Endothelial cell of umbilical vein (primary cell): ENCODE measurements at regions not wholly inside any gene's neighbourhood (a gene's known extent, or its start where the extent isn't known, plus 50 kb on each side); places are given as distances from the start of the nearest gene placed in this dataset.

Experiments
- BruUV-seq: library from RNA; stranded (reverse); fragments of 400-500 nt; replicated peaks from 2 replicates; lab custom pipeline; 2021; lab: Mats Ljungman, UMichigan
- CTCF ChIA-PET: fragments of 300-600, 350-600 bp; sonication (Branson Sonifier 250); formaldehyde crosslinking; loops from one replicate; lab custom pipeline; 2021; ENCODE audit warnings: antibody characterized with exemption, inconsistent platforms; lab: Charles Lee
- POLR2A ChIA-PET: fragments of 300-600, 350-600 bp; sonication (Branson Sonifier 250); formaldehyde crosslinking; loops from one replicate; lab custom pipeline; 2021; ENCODE audit warnings: antibody characterized with exemption, inconsistent platforms; lab: Charles Lee
- DNase-seq: peaks from one replicate; pipeline ENCODE4 v3.0.0-alpha.2; 2011; ENCODE audit warnings: low read depth, low spot score
- FAIRE-seq: peaks from 2 replicates; lab custom pipeline; 2011; peaks lifted over from hg19 to GRCh38; lab: Jason Lieb, UNC
- H2AFZ ChIP-seq: 2 replicates; pipeline ENCODE4 v1.6.0; 2012; ENCODE audit warnings: low read depth, low read length, control low read depth, inconsistent platforms
- H3K27ac ChIP-seq: 2 replicates; pipeline ENCODE4 v1.5.1; 2011; ENCODE audit warnings: low read depth, mild to moderate bottlenecking, control low read depth, low read length, moderate library complexity; ENCODE audit not compliant: insufficient read depth
- H3K27me3 ChIP-seq, 2 experiments: 2 replicates each; pipeline versions ENCODE4 v1.6.0 to v1.6.1; 2011; ENCODE audit warnings: low read length in 2 of 2, mixed read lengths in 1 of 2; ENCODE audit not compliant: control insufficient read depth in 2 of 2, insufficient read depth in 2 of 2
- H3K36me3 ChIP-seq, 2 experiments: 2 replicates in 1 of 2; 3 replicates in 1 of 2; pipeline ENCODE4 v1.5.1; 2011; ENCODE audit warnings: low read length in 2 of 2, mild to moderate bottlenecking in 1 of 2, moderate library complexity in 1 of 2; ENCODE audit not compliant: control insufficient read depth in 2 of 2, insufficient read depth in 2 of 2; ENCODE audit errors: extremely low read depth in 1 of 2
- H3K4me1 ChIP-seq: 3 replicates; pipeline ENCODE4 v1.5.1; 2011; ENCODE audit warnings: mild to moderate bottlenecking, low read length; ENCODE audit not compliant: control insufficient read depth, insufficient read depth; ENCODE audit errors: extremely low read depth
- H3K4me2 ChIP-seq: 2 replicates; pipeline ENCODE4 v1.6.1; 2011; ENCODE audit warnings: low read length, control low read depth, mixed read lengths; ENCODE audit not compliant: insufficient read depth
- H3K4me3 ChIP-seq, 3 experiments: fragments of 200-600 bp in 1 of 3; sonication (generic), shearing (Covaris generic) in 1 of 3; replicated peaks in 1 of 3; 2 replicates each; pipeline ENCODE4 v1.5.1; 2011 to 2016; ENCODE audit warnings: control low read depth in 3 of 3, low read length in 3 of 3, mild to moderate bottlenecking in 2 of 3, inconsistent platforms in 1 of 3, low read depth in 1 of 3, moderate library complexity in 1 of 3; ENCODE audit not compliant: insufficient read depth in 1 of 3
- H3K79me2 ChIP-seq: 2 replicates; pipeline ENCODE4 v1.6.0; 2012; ENCODE audit warnings: low read length, inconsistent platforms; ENCODE audit not compliant: control insufficient read depth, insufficient read depth
- H3K9ac ChIP-seq: replicated peaks from 2 replicates; pipeline ENCODE3; 2011; ENCODE audit warnings: low read length, control low read depth; ENCODE audit not compliant: insufficient read depth; ENCODE audit errors: extremely low read depth
- H3K9me1 ChIP-seq: replicated peaks from 3 replicates; pipeline ENCODE4 v1.6.0; 2011; ENCODE audit warnings: mild to moderate bottlenecking, low read length; ENCODE audit not compliant: control insufficient read depth, insufficient read depth; ENCODE audit errors: extremely low read depth
- H3K9me3 ChIP-seq: replicated peaks from 2 replicates; pipeline ENCODE4 v1.5.1; 2012; ENCODE audit warnings: low read length, inconsistent platforms; ENCODE audit not compliant: control insufficient read depth, insufficient read depth
- H4K20me1 ChIP-seq: replicated peaks from 2 replicates; pipeline ENCODE3; 2011; ENCODE audit warnings: mild to moderate bottlenecking, low read length; ENCODE audit not compliant: control insufficient read depth, insufficient read depth; ENCODE audit errors: extremely low read depth
- EZH2 ChIP-seq: IDR thresholded peaks from 2 replicates; pipeline ENCODE4 v1.6.1; 2012; ENCODE audit warnings: borderline replicate concordance, low read depth, mild to moderate bottlenecking, moderate library complexity, low read length, inconsistent platforms; ENCODE audit not compliant: severe bottlenecking
- FOS ChIP-seq: IDR thresholded peaks from 2 replicates; pipeline ENCODE4 v1.6.1; 2011; ENCODE audit warnings: mild to moderate bottlenecking, low read length, moderate library complexity, borderline replicate concordance; ENCODE audit not compliant: insufficient read depth
- GATA2 ChIP-seq: IDR thresholded peaks from 2 replicates; pipeline ENCODE4 v1.7.0; 2011; ENCODE audit warnings: low read depth, mild to moderate bottlenecking, moderate library complexity, mixed read lengths, low read length; ENCODE audit not compliant: insufficient read length, insufficient read depth
- JUN ChIP-seq: IDR thresholded peaks from 2 replicates; pipeline ENCODE4 v1.6.1; 2011; ENCODE audit warnings: borderline replicate concordance, low read depth; ENCODE audit not compliant: insufficient read length, insufficient read depth
- MYC ChIP-seq: IDR thresholded peaks from one replicate; pipeline ENCODE4 v1.6.1; 2011; ENCODE audit warnings: mild to moderate bottlenecking, low read depth, low read length
- POLR2A ChIP-seq: IDR thresholded peaks from 2 replicates; pipeline ENCODE4 v1.6.1; 2012; ENCODE audit warnings: low read depth, mild to moderate bottlenecking, control low read depth, low read length
- POLR2AphosphoS5 ChIP-seq: IDR thresholded peaks from 2 replicates; pipeline ENCODE4 v1.6.1; 2012; ENCODE audit warnings: low read depth, mild to moderate bottlenecking, control low read depth, low read length, moderate library complexity; ENCODE audit not compliant: insufficient read depth
- dilution Hi-C: fragments of 300-500 bp; cut with MboI; formaldehyde crosslinking; loops from one replicate; pipeline ENCODE4 v1.15.0; 2019; ENCODE audit warnings: low sequenced_read_pairs; ENCODE audit not compliant: extremely low pct_ligation_motif_present
- intact Hi-C: fragments of 100-400 bp; cut with micrococcal nuclease; formaldehyde crosslinking; loops from one replicate; pipeline ENCODE4 v1.10.0; 2022
- TF ChIP-seq, protein P1 (sequence below), 2 donors: IDR thresholded peaks; 1 replicate in 1 of 2; 2 replicates in 1 of 2; pipeline ENCODE4 v1.5.1; 2011; ENCODE audit warnings: low read length in 2 of 2, mild to moderate bottlenecking in 2 of 2, moderate library complexity in 2 of 2, control low read depth in 1 of 2, inconsistent platforms in 1 of 2, low read depth in 1 of 2; ENCODE audit not compliant: insufficient read depth in 1 of 2; ENCODE audit errors: extremely low read depth in 1 of 2
- TF ChIP-seq, protein P2 (sequence below): IDR thresholded peaks from 2 replicates; pipeline ENCODE4 v1.6.1; 2011; ENCODE audit not compliant: insufficient read depth, insufficient read length

DNA sequence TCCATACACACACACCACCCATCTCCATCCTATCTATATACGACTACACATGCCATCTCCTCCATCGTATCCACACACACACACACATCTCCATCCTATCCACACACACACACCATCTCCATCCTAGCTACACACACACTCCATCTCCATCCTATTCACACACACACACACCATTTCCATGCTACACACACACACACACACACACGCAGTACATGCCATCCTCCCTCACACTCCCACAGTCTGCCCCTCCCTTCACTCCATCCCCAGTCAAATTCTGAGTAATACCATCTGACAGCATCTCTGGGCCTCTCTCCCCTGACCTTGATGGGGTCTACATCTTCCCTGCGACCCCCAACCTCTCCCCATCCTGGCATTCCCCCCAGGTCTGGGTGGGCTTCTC, 193.8 kb upstream of the LHX5 start:
- no peak overlapping the region for H3K4me3 ChIP-seq
- H3K9ac ChIP-seq, result no peak overlapping the region
- ChIA-PET CTCF (no interaction called here), POLR2A (no interaction called here)
- BruUV-seq, result no TSS peak
- intact Hi-C loops (no loop called here), dilution Hi-C loops (no loop called here)
- TF ChIP-seq, protein P1, sequence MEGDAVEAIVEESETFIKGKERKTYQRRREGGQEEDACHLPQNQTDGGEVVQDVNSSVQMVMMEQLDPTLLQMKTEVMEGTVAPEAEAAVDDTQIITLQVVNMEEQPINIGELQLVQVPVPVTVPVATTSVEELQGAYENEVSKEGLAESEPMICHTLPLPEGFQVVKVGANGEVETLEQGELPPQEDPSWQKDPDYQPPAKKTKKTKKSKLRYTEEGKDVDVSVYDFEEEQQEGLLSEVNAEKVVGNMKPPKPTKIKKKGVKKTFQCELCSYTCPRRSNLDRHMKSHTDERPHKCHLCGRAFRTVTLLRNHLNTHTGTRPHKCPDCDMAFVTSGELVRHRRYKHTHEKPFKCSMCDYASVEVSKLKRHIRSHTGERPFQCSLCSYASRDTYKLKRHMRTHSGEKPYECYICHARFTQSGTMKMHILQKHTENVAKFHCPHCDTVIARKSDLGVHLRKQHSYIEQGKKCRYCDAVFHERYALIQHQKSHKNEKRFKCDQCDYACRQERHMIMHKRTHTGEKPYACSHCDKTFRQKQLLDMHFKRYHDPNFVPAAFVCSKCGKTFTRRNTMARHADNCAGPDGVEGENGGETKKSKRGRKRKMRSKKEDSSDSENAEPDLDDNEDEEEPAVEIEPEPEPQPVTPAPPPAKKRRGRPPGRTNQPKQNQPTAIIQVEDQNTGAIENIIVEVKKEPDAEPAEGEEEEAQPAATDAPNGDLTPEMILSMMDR (IDR thresholded peaks at IDR 0.05; ENCODE audit: extremely low read depth in 1 of 2, insufficient read depth in 1 of 2, low read depth in 1 of 2, low read length in 2 of 2), result no peak
- TF ChIP-seq GATA2 (no peak), EZH2 (no peak), MYC (no peak), JUN (no peak), FOS (no peak), POLR2AphosphoS5 (no peak), POLR2A (no peak)
- TF ChIP-seq, protein P2, sequence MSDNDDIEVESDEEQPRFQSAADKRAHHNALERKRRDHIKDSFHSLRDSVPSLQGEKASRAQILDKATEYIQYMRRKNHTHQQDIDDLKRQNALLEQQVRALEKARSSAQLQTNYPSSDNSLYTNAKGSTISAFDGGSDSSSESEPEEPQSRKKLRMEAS, result no peak
- H3K36me3 ChIP-seq, result no peaks in the 10 kb centered on the region
- H3K9me3 ChIP-seq, result no peaks in the 10 kb centered on the region
- H3K9me1 ChIP-seq, result no peaks in the 10 kb centered on the region
- no peak overlapping the region for H2AFZ ChIP-seq
- no peak overlapping the region for H3K27ac ChIP-seq
- no peak for FAIRE-seq
- no peak overlapping the region for H3K4me2 ChIP-seq
- DNase-seq, result no peak
- no peaks in the 10 kb centered on the region for H3K79me2 ChIP-seq
- no peaks in the 10 kb centered on the region for H3K27me3 ChIP-seq
- no peaks in the 10 kb centered on the region for H4K20me1 ChIP-seq
- no peaks in the 10 kb centered on the region for H3K4me1 ChIP-seq
